GM23248 (cell line): ENCODE measurements at regions not wholly inside any gene's neighbourhood (a gene's known extent, or its start where the extent isn't known, plus 50 kb on each side); places are given as distances from the start of the nearest gene placed in this dataset.

Experiments used
- EZH2 ChIP-seq: fragments of 200-600 bp; sonication (generic); IDR thresholded peaks from 2 replicates; pipeline ENCODE4 v1.6.1; 2018; ENCODE audit warnings: antibody characterized with exemption, mild to moderate bottlenecking; ENCODE audit not compliant: insufficient read depth, poor library complexity, severe bottlenecking
- EZH2phosphoT487 ChIP-seq: fragments of 200-600 bp; sonication (generic); IDR thresholded peaks from 2 replicates; pipeline ENCODE4 v1.6.1; 2018; ENCODE audit warnings: antibody characterized with exemption, moderate library complexity, mild to moderate bottlenecking, low read depth; ENCODE audit not compliant: insufficient read depth

- no peak for TF ChIP-seq EZH2
- TF ChIP-seq EZH2phosphoT487: no peak
Measured at GRCh38 chr14:59100205-59100604, 88.3 kb upstream of the DAAM1 start.
